ENCODE measurements at regions not wholly inside any gene's neighbourhood (a gene's known extent, or its start where the extent isn't known, plus 50 kb on each side); places are given as distances from the start of the nearest gene placed in this dataset.

DNA sequence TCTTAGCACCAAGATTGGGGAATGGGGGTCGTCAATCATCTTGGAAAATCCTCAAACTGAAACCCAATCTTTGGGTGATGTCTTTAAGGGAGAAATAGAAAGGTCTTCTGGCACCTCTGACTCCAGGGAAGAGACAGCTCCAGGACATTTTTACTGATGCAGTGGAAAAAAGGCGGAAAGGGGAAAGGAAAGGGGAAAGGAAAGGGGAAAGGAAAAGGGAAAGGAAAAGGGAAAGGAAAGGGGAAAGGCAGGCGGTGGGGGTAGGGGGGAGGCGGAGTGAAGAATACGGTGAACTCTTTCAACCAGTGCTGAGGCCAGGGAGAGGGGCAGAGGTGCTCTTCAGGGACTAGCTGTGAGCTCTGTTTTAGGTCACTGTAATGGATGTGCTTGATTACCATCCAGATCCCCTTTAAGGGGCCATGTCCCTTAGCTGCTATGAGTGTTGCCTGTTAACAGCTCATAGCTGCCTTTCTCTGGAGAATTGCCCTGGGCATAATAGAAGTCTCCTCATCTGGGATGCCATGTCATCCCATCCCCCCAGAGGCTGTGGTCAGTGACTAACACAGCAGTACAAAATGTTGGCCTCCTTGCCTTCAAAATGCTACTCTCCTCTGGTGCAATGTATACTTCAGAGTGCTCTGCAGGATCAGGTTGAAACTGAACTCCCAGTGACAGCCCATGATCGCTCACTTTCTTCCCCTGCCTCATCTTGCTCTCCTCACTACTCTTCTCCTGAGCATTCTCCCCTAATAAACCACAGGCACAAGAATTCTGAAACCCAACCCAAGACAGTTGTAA, 92.4 kb upstream of the AP1S2 start:
- Histone ChIP-seq H3K36me3 (ENCODE audit: control insufficient read depth in 3 of 3, insufficient read depth in 2 of 3, low read depth in 1 of 3, low read length in 3 of 3) (no peaks in the 10 kb centered on the region), H3K4me1 (ENCODE audit: control insufficient read depth in 3 of 3, insufficient read depth in 2 of 3, low read depth in 1 of 3, low read length in 2 of 3) (no peaks in the 10 kb centered on the region), H3K9me3 (ENCODE audit: control insufficient read depth in 2 of 2, insufficient read depth in 1 of 2, low read depth in 1 of 2, low read length in 1 of 2) (no peaks in the 10 kb centered on the region), H3K27ac (ENCODE audit: low read depth in 1 of 3, low read length in 2 of 3) (no peak overlapping the region), H3K27me3 (ENCODE audit: control insufficient read depth in 3 of 3, insufficient read depth in 3 of 3, low read length in 3 of 3) (no peaks in the 10 kb centered on the region), H3K4me3 (ENCODE audit: low read depth in 1 of 3, low read length in 3 of 3) (no peak overlapping the region)
- FAIRE-seq (no peak), DNase-seq (no peak)
- 79 to 91% (median 87%) methylated on average over 6 of the region's 6 CpGs for WGBS, 3 donors

DNA sequence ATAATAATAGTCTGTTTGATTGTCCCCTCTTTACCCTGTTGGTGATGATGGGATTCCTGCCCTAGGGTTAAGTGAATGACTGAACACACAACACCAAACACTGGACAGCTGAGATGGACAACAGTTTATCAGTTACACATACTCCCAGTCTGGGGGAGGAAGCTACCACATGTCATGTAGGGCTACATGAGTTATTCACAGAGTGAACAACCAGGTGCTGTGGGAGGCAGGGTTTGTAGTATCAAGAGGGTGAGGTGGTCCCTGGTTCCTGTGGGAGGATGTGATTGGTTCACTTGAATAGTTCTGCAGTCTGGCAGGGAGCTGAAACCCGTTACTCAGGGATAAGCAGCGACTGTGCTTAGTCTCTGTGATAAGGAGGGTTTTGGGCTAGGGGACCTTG, 88.8 kb upstream of the AP1S2 start:
- Histone ChIP-seq H3K4me3 (ENCODE audit: low read depth in 1 of 3, low read length in 3 of 3) (no peak overlapping the region), H3K27me3 (ENCODE audit: control insufficient read depth in 3 of 3, insufficient read depth in 3 of 3, low read length in 3 of 3) (no peaks in the 10 kb centered on the region), H3K4me1 (ENCODE audit: control insufficient read depth in 3 of 3, insufficient read depth in 2 of 3, low read depth in 1 of 3, low read length in 2 of 3) (no peaks in the 10 kb centered on the region), H3K36me3 (ENCODE audit: control insufficient read depth in 3 of 3, insufficient read depth in 2 of 3, low read depth in 1 of 3, low read length in 3 of 3) (no peaks in the 10 kb centered on the region), H3K9me3 (ENCODE audit: control insufficient read depth in 2 of 2, insufficient read depth in 1 of 2, low read depth in 1 of 2, low read length in 1 of 2) (no peaks in the 10 kb centered on the region), H3K27ac (ENCODE audit: low read depth in 1 of 3, low read length in 2 of 3) (no peak overlapping the region)
- no peak for DNase-seq
- 68 to 84% (median 83%) methylated on average over 2 of the region's 2 CpGs for WGBS, 3 donors
- FAIRE-seq: no peak

DNA sequence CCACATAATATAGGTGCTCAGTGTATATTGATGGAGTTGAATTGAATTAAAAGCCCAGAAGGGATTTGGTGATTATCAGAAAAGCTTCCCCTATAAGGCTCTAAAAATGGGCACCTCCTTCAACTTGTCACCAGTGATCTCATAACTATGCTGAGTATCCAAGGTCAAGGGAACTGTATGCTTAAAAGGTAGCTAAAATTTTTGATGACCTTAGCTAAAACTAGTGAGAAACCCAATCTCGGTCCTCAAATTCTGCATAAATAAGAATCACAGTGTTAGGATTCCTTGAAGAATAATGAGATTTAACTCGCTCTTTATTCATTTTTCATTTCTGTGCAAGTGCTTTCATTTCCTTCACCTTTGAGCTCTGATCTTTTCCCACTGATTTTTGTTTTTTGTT, 87.7 kb upstream of the AP1S2 start:
- H3K27ac ChIP-seq (ENCODE audit: low read depth in 1 of 3, low read length in 2 of 3): no peak overlapping the region

DNA sequence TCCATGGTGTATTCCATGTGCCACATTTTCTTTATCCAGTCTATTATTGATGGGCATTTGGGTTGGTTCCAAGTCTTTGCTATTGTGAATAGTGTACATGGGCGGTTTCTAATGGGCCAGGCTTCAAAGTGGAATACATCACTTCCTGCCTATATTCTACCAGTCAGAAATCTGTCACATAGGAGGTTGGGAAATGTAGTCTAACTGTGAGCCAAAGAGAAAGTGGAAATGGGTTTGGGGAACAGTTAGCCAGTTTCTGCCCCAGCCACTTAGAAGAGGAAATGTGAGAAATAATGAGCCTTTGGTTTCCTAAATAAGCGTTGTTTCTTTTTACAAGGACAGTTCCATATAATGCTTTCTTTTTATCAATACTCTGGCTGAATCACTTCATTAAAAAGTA, 85.1 kb upstream of the AP1S2 start:
- H3K27me3 ChIP-seq (ENCODE audit: control insufficient read depth in 3 of 3, insufficient read depth in 3 of 3, low read length in 3 of 3): no peaks in the 10 kb centered on the region
- no peaks in the 10 kb centered on the region for H3K4me1 ChIP-seq (ENCODE audit: control insufficient read depth in 3 of 3, insufficient read depth in 2 of 3, low read depth in 1 of 3, low read length in 2 of 3)
- 65 to 90% (median 74%) methylated on average over 2 of the region's 2 CpGs for WGBS, 3 donors
- DNase-seq (no peak), FAIRE-seq (no peak)
- H3K27ac ChIP-seq (ENCODE audit: low read depth in 1 of 3, low read length in 2 of 3): no peak overlapping the region
- no peaks in the 10 kb centered on the region for H3K9me3 ChIP-seq (ENCODE audit: control insufficient read depth in 2 of 2, insufficient read depth in 1 of 2, low read depth in 1 of 2, low read length in 1 of 2)
- H3K4me3 ChIP-seq (ENCODE audit: low read depth in 1 of 3, low read length in 3 of 3): no peak overlapping the region
- no peaks in the 10 kb centered on the region for H3K36me3 ChIP-seq (ENCODE audit: control insufficient read depth in 3 of 3, insufficient read depth in 2 of 3, low read depth in 1 of 3, low read length in 3 of 3)

More for the DNA sequence above, 87.7 kb upstream of the AP1S2 start:
- no peak overlapping the region for H3K4me3 ChIP-seq (ENCODE audit: low read depth in 1 of 3, low read length in 3 of 3)
- no peaks in the 10 kb centered on the region for H3K36me3 ChIP-seq (ENCODE audit: control insufficient read depth in 3 of 3, insufficient read depth in 2 of 3, low read depth in 1 of 3, low read length in 3 of 3)
- DNase-seq (no peak), FAIRE-seq (no peak)
- no peaks in the 10 kb centered on the region for H3K4me1 ChIP-seq (ENCODE audit: control insufficient read depth in 3 of 3, insufficient read depth in 2 of 3, low read depth in 1 of 3, low read length in 2 of 3)
- 84 to 87% (median 86%) methylated on average over 2 of the region's 2 CpGs for WGBS, 3 donors
- H3K9me3 ChIP-seq (ENCODE audit: control insufficient read depth in 2 of 2, insufficient read depth in 1 of 2, low read depth in 1 of 2, low read length in 1 of 2): no peaks in the 10 kb centered on the region
- H3K27me3 ChIP-seq (ENCODE audit: control insufficient read depth in 3 of 3, insufficient read depth in 3 of 3, low read length in 3 of 3): no peaks in the 10 kb centered on the region

DNA sequence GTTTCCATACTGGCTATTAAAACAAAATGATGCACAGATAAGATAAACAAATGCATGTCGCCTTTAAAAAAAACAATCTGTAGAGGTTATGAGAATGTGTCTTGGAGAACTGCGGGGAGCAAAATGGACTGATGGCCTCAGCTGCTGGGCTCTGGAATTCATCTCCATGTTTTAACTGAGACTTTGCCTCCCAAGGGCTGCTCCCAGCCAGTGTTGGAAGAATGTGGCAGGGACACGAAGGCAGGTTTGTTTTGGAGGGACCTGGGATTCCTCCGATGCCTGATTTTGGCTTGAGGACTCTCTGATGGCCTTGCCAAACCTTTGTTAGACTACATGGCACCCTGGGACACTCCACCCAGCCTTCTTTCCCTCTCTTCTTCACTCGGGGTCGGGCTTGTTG, 83.5 kb upstream of the AP1S2 start:
- FAIRE-seq (no peak), DNase-seq (no peak)
- no peaks in the 10 kb centered on the region for H3K27me3 ChIP-seq (ENCODE audit: control insufficient read depth in 3 of 3, insufficient read depth in 3 of 3, low read length in 3 of 3)
- no peaks in the 10 kb centered on the region for H3K9me3 ChIP-seq (ENCODE audit: control insufficient read depth in 2 of 2, insufficient read depth in 1 of 2, low read depth in 1 of 2, low read length in 1 of 2)
- H3K27ac ChIP-seq (ENCODE audit: low read depth in 1 of 3, low read length in 2 of 3): no peak overlapping the region
- H3K4me1 ChIP-seq (ENCODE audit: control insufficient read depth in 3 of 3, insufficient read depth in 2 of 3, low read depth in 1 of 3, low read length in 2 of 3): no peaks in the 10 kb centered on the region
- 76 to 77% (median 76%) methylated on average over 6 of the region's 6 CpGs for WGBS, 3 donors
- H3K36me3 ChIP-seq (ENCODE audit: control insufficient read depth in 3 of 3, insufficient read depth in 2 of 3, low read depth in 1 of 3, low read length in 3 of 3): no peaks in the 10 kb centered on the region
- no peak overlapping the region for H3K4me3 ChIP-seq (ENCODE audit: low read depth in 1 of 3, low read length in 3 of 3)

DNA sequence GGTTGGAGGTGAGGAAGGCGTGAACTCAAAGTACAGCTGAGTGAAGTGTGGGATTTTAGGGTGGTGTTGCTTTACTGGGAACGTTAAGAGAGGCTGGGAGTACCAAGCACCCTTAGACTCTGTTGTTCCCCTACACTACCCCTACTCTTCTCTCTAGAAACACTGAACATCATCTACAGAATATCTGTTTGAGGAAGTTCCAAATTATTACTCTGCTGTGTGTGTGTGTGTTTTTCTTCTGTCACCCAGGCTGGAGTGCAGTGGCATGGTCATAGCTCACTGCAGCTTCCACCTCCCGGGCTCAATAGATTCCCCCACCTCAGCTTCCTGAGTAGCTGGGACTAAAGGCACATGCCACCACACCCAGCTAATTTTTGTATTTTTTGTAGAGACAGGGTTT, 76.7 kb upstream of the AP1S2 start:
- H3K27me3 ChIP-seq (ENCODE audit: control insufficient read depth in 3 of 3, insufficient read depth in 3 of 3, low read length in 3 of 3): no peaks in the 10 kb centered on the region
- H3K27ac ChIP-seq (ENCODE audit: low read depth in 1 of 3, low read length in 2 of 3): no peak overlapping the region
- FAIRE-seq: no peak
- WGBS, 3 donors: 56 to 68% (median 59%) methylated on average over 3 of the region's 3 CpGs
- no peak for DNase-seq
- no peak overlapping the region for H3K4me3 ChIP-seq (ENCODE audit: low read depth in 1 of 3, low read length in 3 of 3)
- no peaks in the 10 kb centered on the region for H3K36me3 ChIP-seq (ENCODE audit: control insufficient read depth in 3 of 3, insufficient read depth in 2 of 3, low read depth in 1 of 3, low read length in 3 of 3)
- no peaks in the 10 kb centered on the region for H3K9me3 ChIP-seq (ENCODE audit: control insufficient read depth in 2 of 2, insufficient read depth in 1 of 2, low read depth in 1 of 2, low read length in 1 of 2)
- H3K4me1 ChIP-seq (ENCODE audit: control insufficient read depth in 3 of 3, insufficient read depth in 2 of 3, low read depth in 1 of 3, low read length in 2 of 3): no peaks in the 10 kb centered on the region

DNA sequence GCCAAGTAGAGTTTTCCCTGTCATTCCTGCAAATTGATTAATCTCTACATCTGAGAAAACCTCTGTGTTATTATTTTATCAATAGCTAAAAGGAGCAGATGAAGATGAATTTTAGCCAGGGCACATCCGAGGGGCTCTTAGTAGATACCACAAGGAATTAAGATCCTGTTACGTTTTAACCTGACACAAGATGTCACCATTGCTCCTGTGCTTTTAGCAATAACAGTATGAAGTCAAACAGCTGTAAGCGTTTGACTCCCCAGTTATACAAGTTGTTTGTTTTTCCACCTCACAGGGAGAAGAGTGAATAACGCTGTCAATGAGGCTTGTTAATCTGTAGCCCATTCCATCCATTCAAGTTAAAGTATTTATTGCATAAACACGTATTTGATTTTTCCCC, 76.0 kb upstream of the AP1S2 start:
- H3K9me3 ChIP-seq (ENCODE audit: control insufficient read depth in 2 of 2, insufficient read depth in 1 of 2, low read depth in 1 of 2, low read length in 1 of 2): no peaks in the 10 kb centered on the region
- peak in 1 of 2 donors; percentile 8 for DNase-seq
- H3K4me1 ChIP-seq (ENCODE audit: control insufficient read depth in 3 of 3, insufficient read depth in 2 of 3, low read depth in 1 of 3, low read length in 2 of 3): no peaks in the 10 kb centered on the region
- H3K27me3 ChIP-seq (ENCODE audit: control insufficient read depth in 3 of 3, insufficient read depth in 3 of 3, low read length in 3 of 3): no peaks in the 10 kb centered on the region
- no peaks in the 10 kb centered on the region for H3K36me3 ChIP-seq (ENCODE audit: control insufficient read depth in 3 of 3, insufficient read depth in 2 of 3, low read depth in 1 of 3, low read length in 3 of 3)
- no peak overlapping the region for H3K4me3 ChIP-seq (ENCODE audit: low read depth in 1 of 3, low read length in 3 of 3)
- no peak overlapping the region for H3K27ac ChIP-seq (ENCODE audit: low read depth in 1 of 3, low read length in 2 of 3)
- WGBS, 3 donors: 13 to 32% (median 17%) methylated on average over 5 of the region's 5 CpGs
- no peak for FAIRE-seq

DNA sequence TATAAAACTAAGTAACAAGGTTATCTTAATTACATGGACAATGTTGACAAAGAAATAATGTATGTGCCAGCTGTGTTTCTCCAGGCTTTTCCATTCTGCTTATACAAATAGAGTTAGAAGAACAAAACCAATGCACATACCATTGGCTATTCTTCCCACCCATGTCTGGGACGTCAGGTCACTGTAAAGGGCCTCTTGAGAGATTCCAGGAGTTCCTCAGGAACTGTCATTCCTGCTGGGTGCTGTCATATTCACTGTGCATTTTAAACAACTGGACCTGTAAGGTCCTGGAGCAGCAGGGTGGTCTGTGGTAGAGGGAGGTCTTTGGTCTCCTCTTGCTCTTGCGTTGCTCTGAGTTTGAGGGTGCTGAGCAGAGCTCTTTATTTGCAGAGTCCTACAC, 74.6 kb upstream of the AP1S2 start:
- no peak for DNase-seq
- Histone ChIP-seq H3K9me3 (ENCODE audit: control insufficient read depth in 2 of 2, insufficient read depth in 1 of 2, low read depth in 1 of 2, low read length in 1 of 2) (no peaks in the 10 kb centered on the region), H3K27me3 (ENCODE audit: control insufficient read depth in 3 of 3, insufficient read depth in 3 of 3, low read length in 3 of 3) (no peaks in the 10 kb centered on the region), H3K27ac (ENCODE audit: low read depth in 1 of 3, low read length in 2 of 3) (no peak overlapping the region), H3K4me3 (ENCODE audit: low read depth in 1 of 3, low read length in 3 of 3) (no peak overlapping the region), H3K36me3 (ENCODE audit: control insufficient read depth in 3 of 3, insufficient read depth in 2 of 3, low read depth in 1 of 3, low read length in 3 of 3) (no peaks in the 10 kb centered on the region), H3K4me1 (ENCODE audit: control insufficient read depth in 3 of 3, insufficient read depth in 2 of 3, low read depth in 1 of 3, low read length in 2 of 3) (no peaks in the 10 kb centered on the region)
- 15 to 62% (median 54%) methylated on average over 2 of the region's 2 CpGs for WGBS, 3 donors
- no peak for FAIRE-seq

DNA sequence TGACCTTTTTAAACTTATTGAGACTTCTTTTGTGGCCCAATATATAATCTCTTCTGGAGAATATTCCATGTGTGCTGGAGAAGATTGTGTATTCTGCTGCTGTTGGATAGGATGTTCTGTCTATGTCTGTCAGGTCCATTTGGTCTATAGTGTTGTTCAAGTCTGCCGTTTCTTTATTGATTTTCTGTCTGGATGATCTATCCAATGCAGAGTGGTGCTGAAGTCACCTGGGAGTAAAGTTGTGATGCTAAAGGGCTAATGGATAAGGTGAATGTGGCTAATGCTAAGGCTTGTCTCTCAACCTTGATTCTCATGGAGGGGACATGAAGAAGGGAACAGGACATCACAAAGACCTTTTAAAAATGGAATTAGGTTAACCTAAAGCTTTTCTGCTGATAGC, 72.0 kb upstream of the AP1S2 start:
- no peak for DNase-seq
- no peak for FAIRE-seq
- Histone ChIP-seq H3K9me3 (ENCODE audit: control insufficient read depth in 2 of 2, insufficient read depth in 1 of 2, low read depth in 1 of 2, low read length in 1 of 2) (no peaks in the 10 kb centered on the region), H3K27me3 (ENCODE audit: control insufficient read depth in 3 of 3, insufficient read depth in 3 of 3, low read length in 3 of 3) (no peaks in the 10 kb centered on the region), H3K4me3 (ENCODE audit: low read depth in 1 of 3, low read length in 3 of 3) (no peak overlapping the region), H3K4me1 (ENCODE audit: control insufficient read depth in 3 of 3, insufficient read depth in 2 of 3, low read depth in 1 of 3, low read length in 2 of 3) (no peaks in the 10 kb centered on the region), H3K36me3 (ENCODE audit: control insufficient read depth in 3 of 3, insufficient read depth in 2 of 3, low read depth in 1 of 3, low read length in 3 of 3) (no peaks in the 10 kb centered on the region), H3K27ac (ENCODE audit: low read depth in 1 of 3, low read length in 2 of 3) (no peak overlapping the region)
- 18 to 62% (median 32%) methylated on average over 1 of the region's 1 CpG for WGBS, 3 donors
